IMR-90 (cell line): ENCODE measurements at regions not wholly inside any gene's neighbourhood (a gene's known extent, or its start where the extent isn't known, plus 50 kb on each side); places are given as distances from the start of the nearest gene placed in this dataset.

Experiments used
- ATAC-seq: fragments of 200-7000 bp; cut with Tn5 transposase; 2 replicates; pipeline ENCODE4 v1.9.1; 2020; ENCODE audit warnings: low read depth, mild to moderate bottlenecking, moderate library complexity
- BruUV-seq: library from RNA; stranded (reverse); fragments of 400-500 nt; replicated peaks from 2 replicates; lab custom pipeline; 2021; lab: Mats Ljungman, UMichigan
- CTCF ChIA-PET: fragments of 300-600 bp; formaldehyde crosslinking; extraction: SDS; loops from one replicate; lab custom pipeline; 2021; ENCODE audit warnings: antibody characterized with exemption; lab: Yijun Ruan, JAX
- POLR2A ChIA-PET: fragments of 300-600 bp; sonication (Branson Sonifier 250); formaldehyde crosslinking; loops from one replicate; lab custom pipeline; 2022; ENCODE audit warnings: antibody characterized with exemption; ENCODE audit not compliant: unreplicated experiment; lab: Charles Lee
- DNase-seq: peaks from one replicate; pipeline ENCODE4 v3.0.0; 2013
- H2AFZ ChIP-seq: replicated peaks from 2 replicates; pipeline ENCODE3; 2013; ENCODE audit warnings: low read length, mild to moderate bottlenecking; ENCODE audit not compliant: poor library complexity
- H2AK5ac ChIP-seq: 2 replicates; pipeline ENCODE4 v1.6.1; 2013; ENCODE audit warnings: low read depth, low read length, inconsistent platforms
- H2AK9ac ChIP-seq: replicated peaks from 2 replicates; pipeline ENCODE3; 2013; ENCODE audit warnings: mild to moderate bottlenecking, low read depth, low read length, moderate library complexity; ENCODE audit not compliant: poor library complexity
- H2BK120ac ChIP-seq: 2 replicates; pipeline ENCODE4 v1.6.1; 2013; ENCODE audit warnings: low read depth, low read length, inconsistent platforms
- H2BK15ac ChIP-seq: 3 replicates; pipeline ENCODE4 v1.6.1; 2013; ENCODE audit warnings: low read depth, low read length, inconsistent platforms
- H2BK20ac ChIP-seq: 2 replicates; pipeline ENCODE4 v1.6.1; 2013; ENCODE audit warnings: low read depth, mild to moderate bottlenecking, inconsistent platforms, low read length, moderate library complexity
- H2BK5ac ChIP-seq: 2 replicates; pipeline ENCODE4 v1.6.1; 2013; ENCODE audit warnings: mild to moderate bottlenecking, low read depth, low read length, inconsistent platforms; ENCODE audit not compliant: poor library complexity, severe bottlenecking
- H3K14ac ChIP-seq: replicated peaks from 2 replicates; pipeline ENCODE4 v1.6.1; 2013; ENCODE audit warnings: low read depth, low read length, inconsistent platforms
- H3K18ac ChIP-seq: 2 replicates; pipeline ENCODE4 v1.6.1; 2013; ENCODE audit warnings: low read depth, low read length, control low read depth
- H3K23ac ChIP-seq: 2 replicates; pipeline ENCODE4 v1.6.1; 2013; ENCODE audit warnings: low read depth, low read length, inconsistent platforms
- H3K27ac ChIP-seq: 2 replicates; pipeline ENCODE4 v1.5.1; 2013; ENCODE audit warnings: mild to moderate bottlenecking, control low read depth, low read length; ENCODE audit not compliant: insufficient read depth
- H3K27me3 ChIP-seq: 2 replicates; pipeline ENCODE4 v1.6.1; 2013; ENCODE audit warnings: low read length; ENCODE audit not compliant: control insufficient read depth, insufficient read depth
- H3K36me3 ChIP-seq: 2 replicates; pipeline ENCODE4 v1.6.1; 2013; ENCODE audit warnings: low read length, mixed read lengths; ENCODE audit not compliant: control insufficient read depth, insufficient read depth
- H3K4ac ChIP-seq: 2 replicates; pipeline ENCODE4 v1.6.1; 2013; ENCODE audit warnings: low read depth, low read length, inconsistent platforms
- H3K4me1 ChIP-seq: 2 replicates; pipeline ENCODE4 v1.6.1; 2013; ENCODE audit warnings: low read length, mixed read lengths; ENCODE audit not compliant: control insufficient read depth, insufficient read depth
- H3K4me2 ChIP-seq: 2 replicates; pipeline ENCODE4 v1.6.1; 2013; ENCODE audit warnings: low read depth, mild to moderate bottlenecking, control low read depth, low read length, moderate library complexity
- H3K4me3 ChIP-seq: 2 replicates; pipeline ENCODE4 v1.5.1; 2013; ENCODE audit warnings: low read depth, mild to moderate bottlenecking, control low read depth, low read length, moderate library complexity; ENCODE audit not compliant: insufficient read depth
- H3K56ac ChIP-seq: 2 replicates; pipeline ENCODE4 v1.6.1; 2013; ENCODE audit warnings: low read length, inconsistent platforms; ENCODE audit not compliant: insufficient read depth; ENCODE audit errors: extremely low read depth
- H3K79me1 ChIP-seq, 2 experiments: 2 replicates each; pipeline ENCODE4 v1.6.1; 2013; ENCODE audit warnings: low read length in 2 of 2, inconsistent platforms in 1 of 2, low read depth in 1 of 2
- H3K9ac ChIP-seq: 2 replicates; pipeline ENCODE4 v1.6.1; 2013; ENCODE audit warnings: low read depth, low read length, control low read depth
- H3K9me1 ChIP-seq: 2 replicates; pipeline ENCODE4 v1.6.1; 2013; ENCODE audit warnings: low read length, inconsistent platforms; ENCODE audit not compliant: insufficient read depth
- H3K9me3 ChIP-seq: 2 replicates; pipeline ENCODE4 v1.6.1; 2013; ENCODE audit warnings: low read length; ENCODE audit not compliant: control insufficient read depth, insufficient read depth
- H4K20me1 ChIP-seq: 2 replicates; pipeline ENCODE4 v1.6.1; 2013; ENCODE audit warnings: low read length, inconsistent platforms; ENCODE audit not compliant: insufficient read depth
- H4K5ac ChIP-seq: 2 replicates; pipeline ENCODE4 v1.6.1; 2013; ENCODE audit warnings: mild to moderate bottlenecking, low read depth, low read length, control low read depth
- H4K8ac ChIP-seq, 2 experiments: 2 replicates each; pipeline ENCODE4 v1.6.1; 2013; ENCODE audit warnings: low read depth in 2 of 2, low read length in 2 of 2, control low read depth in 1 of 2, inconsistent platforms in 1 of 2
- H4K91ac ChIP-seq: 2 replicates; pipeline ENCODE4 v1.6.1; 2013; ENCODE audit warnings: low read depth, low read length, inconsistent platforms; ENCODE audit not compliant: insufficient read depth
- BHLHE40 ChIP-seq: fragments of 150-350 bp; IDR thresholded peaks from 2 replicates; pipeline ENCODE4 v1.6.1; 2016; ENCODE audit warnings: mild to moderate bottlenecking, low read depth, low read length
- CEBPB ChIP-seq: IDR thresholded peaks from 2 replicates; pipeline ENCODE4 v1.6.1; 2012; ENCODE audit warnings: low read depth, low read length, improper control_type of control experiment
- CHD1 ChIP-seq: IDR thresholded peaks from 2 replicates; pipeline ENCODE4 v1.6.1; 2012; ENCODE audit warnings: low read depth, low read length, improper control_type of control experiment
- FOS ChIP-seq: fragments of 150-350 bp; IDR thresholded peaks from 2 replicates; pipeline ENCODE4 v1.6.1; 2016; ENCODE audit warnings: low read depth, low read length
- MAFK ChIP-seq: IDR thresholded peaks from 2 replicates; pipeline ENCODE4 v1.6.1; 2012; ENCODE audit warnings: low read depth, low read length, improper control_type of control experiment
- MAZ ChIP-seq: IDR thresholded peaks from 2 replicates; pipeline ENCODE4 v1.6.1; 2012; ENCODE audit warnings: low read depth, mild to moderate bottlenecking, low read length, improper control_type of control experiment, moderate library complexity, borderline replicate concordance
- MXI1 ChIP-seq: IDR thresholded peaks from 2 replicates; pipeline ENCODE4 v1.6.1; 2012; ENCODE audit warnings: low read depth, mild to moderate bottlenecking, low read length, moderate library complexity, borderline replicate concordance
- NFE2L2 ChIP-seq: fragments of 150-350 bp; IDR thresholded peaks from 2 replicates; pipeline ENCODE4 v1.6.1; 2016; ENCODE audit warnings: low read depth, mild to moderate bottlenecking, low read length
- POLR2A ChIP-seq: IDR thresholded peaks from 2 replicates; pipeline ENCODE4 v1.6.1; 2012; ENCODE audit warnings: mild to moderate bottlenecking, low read depth, low read length
- RAD21 ChIP-seq: IDR thresholded peaks from 2 replicates; pipeline ENCODE4 v1.6.1; 2012; ENCODE audit warnings: low read length, improper control_type of control experiment
- RCOR1 ChIP-seq: IDR thresholded peaks from 2 replicates; pipeline ENCODE4 v1.6.1; 2012; ENCODE audit warnings: mild to moderate bottlenecking, low read length, improper control_type of control experiment; ENCODE audit not compliant: insufficient replicate concordance
- RFX5 ChIP-seq: IDR thresholded peaks from 2 replicates; pipeline ENCODE4 v1.8.0; 2012; ENCODE audit warnings: low read depth, mild to moderate bottlenecking, low read length, moderate library complexity
- WGBS, 2 experiments: methylation state at CpG; one replicate each; pipeline versions ENCODE4 v1.1.5 to v1.1.7; 2013; ENCODE audit warnings: missing lambda C conversion rate in 2 of 2; ENCODE audit not compliant: insufficient read length in 1 of 2; ENCODE audit errors: extremely low coverage in 2 of 2; 5-methylcytosine and 5-hydroxymethylcytosine counted together
- dilution Hi-C: fragments of 300-500 bp; cut with HindIII; formaldehyde crosslinking; loops from one replicate; pipeline ENCODE4 v1.14.3; 2018; ENCODE audit warnings: low sequenced_read_pairs; ENCODE audit not compliant: unreplicated experiment
- in situ Hi-C: fragments of 300-500 bp; cut with MboI; formaldehyde crosslinking; loops from 3 replicates; pipeline ENCODE4 v1.14.3; 2019; ENCODE audit warnings: low sequenced_read_pairs, inconsistent platforms, mixed read lengths
- intact Hi-C: fragments of 100-400 bp; cut with micrococcal nuclease; formaldehyde crosslinking; loops from 2 replicates; pipeline ENCODE4 v1.10.0; 2022
- TF ChIP-seq, protein P1 (sequence below): fragments of 150-350 bp; IDR thresholded peaks from 2 replicates; pipeline ENCODE4 v1.6.1; 2016; ENCODE audit warnings: low read depth, mild to moderate bottlenecking, low read length, moderate library complexity, borderline replicate concordance
- TF ChIP-seq, protein P2 (sequence below): conservative IDR thresholded peaks from 2 replicates; pipeline ENCODE4 v1.5.1; 2012; ENCODE audit warnings: mild to moderate bottlenecking, low read depth, low read length, improper control_type of control experiment

DNA sequence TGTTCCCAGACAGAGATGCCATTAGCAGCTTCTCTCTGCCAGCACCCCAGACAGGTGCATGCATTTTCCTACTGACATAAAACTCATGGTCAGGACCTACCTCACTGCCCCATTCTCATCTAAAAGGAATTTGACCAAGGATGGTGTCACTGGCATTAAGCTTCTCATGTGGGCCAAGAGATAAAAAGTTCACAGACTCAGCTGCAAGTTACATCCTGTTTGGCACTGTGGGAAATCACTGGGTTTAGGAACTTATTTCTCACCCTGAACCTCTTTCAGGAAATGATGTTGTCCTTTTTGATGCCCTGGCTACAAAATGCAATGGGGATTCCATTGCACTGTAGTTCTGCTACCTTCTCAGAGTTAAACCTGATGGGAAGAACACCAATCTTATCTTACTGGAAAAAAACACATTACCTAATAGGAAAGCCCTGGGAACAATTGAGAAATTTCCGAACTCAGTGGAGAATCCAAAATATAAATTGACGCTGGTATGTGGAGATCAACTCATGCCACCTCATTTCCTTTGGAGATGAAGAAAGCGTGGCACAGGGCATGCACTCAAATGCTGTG is 252.1 kb upstream of the COPS8 start:
- H3K27ac ChIP-seq: no peak overlapping the region
- H3K36me3 ChIP-seq: no peaks in the 10 kb centered on the region
- TF ChIP-seq CEBPB: no peak
- no peak for TF ChIP-seq CHD1
- TF ChIP-seq, protein P1, sequence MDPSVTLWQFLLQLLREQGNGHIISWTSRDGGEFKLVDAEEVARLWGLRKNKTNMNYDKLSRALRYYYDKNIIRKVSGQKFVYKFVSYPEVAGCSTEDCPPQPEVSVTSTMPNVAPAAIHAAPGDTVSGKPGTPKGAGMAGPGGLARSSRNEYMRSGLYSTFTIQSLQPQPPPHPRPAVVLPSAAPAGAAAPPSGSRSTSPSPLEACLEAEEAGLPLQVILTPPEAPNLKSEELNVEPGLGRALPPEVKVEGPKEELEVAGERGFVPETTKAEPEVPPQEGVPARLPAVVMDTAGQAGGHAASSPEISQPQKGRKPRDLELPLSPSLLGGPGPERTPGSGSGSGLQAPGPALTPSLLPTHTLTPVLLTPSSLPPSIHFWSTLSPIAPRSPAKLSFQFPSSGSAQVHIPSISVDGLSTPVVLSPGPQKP: no peak
- no peak for TF ChIP-seq RFX5
- no peak for TF ChIP-seq POLR2A
- TF ChIP-seq MXI1: no peak
- TF ChIP-seq MAZ: no peak
- TF ChIP-seq, protein P2, sequence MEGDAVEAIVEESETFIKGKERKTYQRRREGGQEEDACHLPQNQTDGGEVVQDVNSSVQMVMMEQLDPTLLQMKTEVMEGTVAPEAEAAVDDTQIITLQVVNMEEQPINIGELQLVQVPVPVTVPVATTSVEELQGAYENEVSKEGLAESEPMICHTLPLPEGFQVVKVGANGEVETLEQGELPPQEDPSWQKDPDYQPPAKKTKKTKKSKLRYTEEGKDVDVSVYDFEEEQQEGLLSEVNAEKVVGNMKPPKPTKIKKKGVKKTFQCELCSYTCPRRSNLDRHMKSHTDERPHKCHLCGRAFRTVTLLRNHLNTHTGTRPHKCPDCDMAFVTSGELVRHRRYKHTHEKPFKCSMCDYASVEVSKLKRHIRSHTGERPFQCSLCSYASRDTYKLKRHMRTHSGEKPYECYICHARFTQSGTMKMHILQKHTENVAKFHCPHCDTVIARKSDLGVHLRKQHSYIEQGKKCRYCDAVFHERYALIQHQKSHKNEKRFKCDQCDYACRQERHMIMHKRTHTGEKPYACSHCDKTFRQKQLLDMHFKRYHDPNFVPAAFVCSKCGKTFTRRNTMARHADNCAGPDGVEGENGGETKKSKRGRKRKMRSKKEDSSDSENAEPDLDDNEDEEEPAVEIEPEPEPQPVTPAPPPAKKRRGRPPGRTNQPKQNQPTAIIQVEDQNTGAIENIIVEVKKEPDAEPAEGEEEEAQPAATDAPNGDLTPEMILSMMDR: no peak
- no peak for TF ChIP-seq MAFK
- no peak for TF ChIP-seq FOS
- TF ChIP-seq RAD21: no peak
- TF ChIP-seq NFE2L2: no peak
- TF ChIP-seq BHLHE40: no peak
- no peak for TF ChIP-seq RCOR1
- H3K4ac ChIP-seq: no peak overlapping the region
- no peaks in the 10 kb centered on the region for H3K9me3 ChIP-seq
- no peaks in the 10 kb centered on the region for H3K9me1 ChIP-seq
- WGBS, 2 experiments: no CpG with 5 or more reads among the region's 3 CpGs
- H4K20me1 ChIP-seq: no peaks in the 10 kb centered on the region
- H2AK5ac ChIP-seq: no peak overlapping the region
- no peak overlapping the region for H4K91ac ChIP-seq
- intact Hi-C loops (no loop called here), in situ Hi-C loops (no loop called here), dilution Hi-C loops (no loop called here)
- peaks cover 5% of the 10 kb centered on the region; the same call in 1 of the 2 replicates for H3K27me3 ChIP-seq
- H3K23ac ChIP-seq: no peak overlapping the region
- no peak overlapping the region for H2AK9ac ChIP-seq
- H3K4me3 ChIP-seq: no peak overlapping the region
- no peak overlapping the region for H2AFZ ChIP-seq
- CTCF ChIA-PET: no interaction called here
- BruUV-seq: no TSS peak
- H3K4me1 ChIP-seq: no peaks in the 10 kb centered on the region
- H3K79me1 ChIP-seq: no peaks in the 10 kb centered on the region
- no peak overlapping the region for H4K8ac ChIP-seq
- no peak overlapping the region for H3K9ac ChIP-seq
- H4K5ac ChIP-seq: no peak overlapping the region
- no peak overlapping the region for H2BK20ac ChIP-seq
- no peak overlapping the region for H3K4me2 ChIP-seq
- H3K18ac ChIP-seq: no peak overlapping the region
- ATAC-seq: no peak
- H3K14ac ChIP-seq: no peak overlapping the region
- H2BK5ac ChIP-seq: no peak overlapping the region
- H2BK120ac ChIP-seq: no peak overlapping the region
- DNase-seq: peak; percentile 1
- no peak overlapping the region for H3K56ac ChIP-seq
- no peak overlapping the region for H2BK15ac ChIP-seq
- POLR2A ChIA-PET: no interaction called here
